CD8-positive, alpha-beta memory T cell (primary cell): ENCODE measurements at regions not wholly inside any gene's neighbourhood (a gene's known extent, or its start where the extent isn't known, plus 50 kb on each side); places are given as distances from the start of the nearest gene placed in this dataset.
"Not testable (repeated sequence)": the region's sequence is repeated elsewhere in the genome, so short reads cannot be mapped to it uniquely, and the experiment has no call there.

Experiments
- CTCF ChIA-PET: fragments of 350-600 bp; sonication (Branson Sonifier 250); formaldehyde crosslinking; loops from one replicate; lab custom pipeline; 2021; ENCODE audit warnings: antibody characterized with exemption; lab: Charles Lee
- POLR2A ChIA-PET: fragments of 350-600 bp; sonication (Branson Sonifier 250); formaldehyde crosslinking; loops from one replicate; lab custom pipeline; 2021; ENCODE audit warnings: antibody characterized with exemption; lab: Charles Lee
- DNase-seq, 5 donors: peaks; one replicate each; pipeline versions ENCODE4 v3.0.0 to v3.0.0-alpha.2; 2020 to 2022; ENCODE audit warnings: mixed read lengths in 1 of 5
- H3K27ac ChIP-seq: one replicate; pipeline ENCODE4 v1.7.0; 2013; ENCODE audit warnings: low read depth, mild to moderate bottlenecking, low read length, moderate library complexity
- H3K27me3 ChIP-seq: 2 replicates; pipeline ENCODE4 v1.7.0; 2013; ENCODE audit warnings: low read length, mild to moderate bottlenecking; ENCODE audit not compliant: insufficient read depth, poor library complexity, severe bottlenecking
- H3K36me3 ChIP-seq: 2 replicates; pipeline ENCODE4 v1.7.0; 2013; ENCODE audit warnings: mild to moderate bottlenecking, low read length, moderate library complexity; ENCODE audit not compliant: insufficient read depth
- H3K4me1 ChIP-seq: 2 replicates; pipeline ENCODE4 v1.7.0; 2013; ENCODE audit warnings: mild to moderate bottlenecking, low read length, moderate library complexity; ENCODE audit not compliant: insufficient read depth
- H3K4me3 ChIP-seq: 2 replicates; pipeline ENCODE4 v1.7.0; 2013; ENCODE audit warnings: mild to moderate bottlenecking, low read length
- H3K9me3 ChIP-seq: 2 replicates; pipeline ENCODE4 v1.7.0; 2013; ENCODE audit warnings: mild to moderate bottlenecking, low read length
- H3K27ac Mint-ChIP-seq, 8 donors: one replicate each; pipeline ENCODE4 v1.8.0; 2020 to 2021; ENCODE audit warnings: mixed read lengths in 8 of 8, mild to moderate bottlenecking in 6 of 8, inconsistent platforms in 3 of 8, moderate library complexity in 3 of 8
- H3K27me3 Mint-ChIP-seq, 2 donors: one replicate each; pipeline ENCODE4 v1.8.0; 2020 to 2021; ENCODE audit warnings: mixed read lengths in 2 of 2, mild to moderate bottlenecking in 1 of 2, moderate library complexity in 1 of 2
- H3K36me3 Mint-ChIP-seq, 3 donors: one replicate each; pipeline ENCODE4 v1.8.0; 2020 to 2021; ENCODE audit warnings: mixed read lengths in 3 of 3, inconsistent platforms in 1 of 3, mild to moderate bottlenecking in 1 of 3
- H3K4me1 Mint-ChIP-seq, 3 donors: one replicate each; pipeline ENCODE4 v1.8.0; 2020 to 2021; ENCODE audit warnings: mixed read lengths in 3 of 3, inconsistent platforms in 1 of 3, mild to moderate bottlenecking in 1 of 3
- H3K4me3 Mint-ChIP-seq, 7 donors: one replicate each; pipeline ENCODE4 v1.8.0; 2020 to 2021; ENCODE audit warnings: mixed read lengths in 7 of 7, mild to moderate bottlenecking in 6 of 7, moderate library complexity in 4 of 7, inconsistent platforms in 2 of 7
- H3K9me3 Mint-ChIP-seq, 5 donors: one replicate each; pipeline ENCODE4 v1.8.0; 2020 to 2022; ENCODE audit warnings: mixed read lengths in 5 of 5, mild to moderate bottlenecking in 3 of 5, moderate library complexity in 2 of 5, inconsistent platforms in 1 of 5

GRCh38 chr7:150111373-150112139, 211.6 kb upstream of the LRRC61 start:
- H3K4me1 Mint-ChIP-seq, H3K4me1 ChIP-seq, H3K9me3 ChIP-seq, H3K27ac Mint-ChIP-seq, CTCF ChIA-PET, H3K36me3 ChIP-seq, H3K27ac ChIP-seq, H3K4me3 ChIP-seq, POLR2A ChIA-PET, DNase-seq, H3K27me3 ChIP-seq, H3K9me3 Mint-ChIP-seq, H3K4me3 Mint-ChIP-seq, H3K36me3 Mint-ChIP-seq: not testable (repeated sequence)
- peaks cover 7 to 19% of the 10 kb centered on the region in 2 donors for H3K27me3 Mint-ChIP-seq

GRCh38 chr7:150113301-150113700, 209.9 kb upstream of the LRRC61 start:
- peaks cover 7 to 19% of the 10 kb centered on the region in 2 donors for H3K27me3 Mint-ChIP-seq
- H3K27ac ChIP-seq, H3K9me3 Mint-ChIP-seq, H3K27ac Mint-ChIP-seq, H3K4me3 ChIP-seq, H3K9me3 ChIP-seq, DNase-seq, POLR2A ChIA-PET, H3K36me3 Mint-ChIP-seq, H3K4me1 Mint-ChIP-seq, CTCF ChIA-PET, H3K36me3 ChIP-seq, H3K27me3 ChIP-seq, H3K4me1 ChIP-seq, H3K4me3 Mint-ChIP-seq: not testable (repeated sequence)

DNA sequence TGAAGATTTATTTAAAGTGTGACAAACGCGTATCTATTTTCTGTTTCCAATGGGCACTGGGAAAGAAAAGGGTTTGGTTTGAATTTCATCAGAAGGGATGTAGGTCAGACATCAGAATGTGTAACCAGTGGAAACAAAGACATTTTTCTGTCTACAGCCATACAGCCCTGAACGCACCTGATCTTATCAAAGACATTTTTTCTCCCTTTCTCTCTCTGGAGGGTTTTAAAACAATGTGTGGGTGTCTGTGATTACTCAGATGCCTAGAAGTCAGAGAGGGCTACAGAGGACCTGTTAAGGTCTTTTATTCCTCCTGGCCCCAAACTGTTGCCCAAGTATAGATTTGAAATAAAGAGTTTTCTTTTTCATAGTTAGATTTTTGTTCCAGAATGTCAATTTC, 208.6 kb upstream of the LRRC61 start:
- H3K4me1 ChIP-seq, H3K4me1 Mint-ChIP-seq, H3K27ac Mint-ChIP-seq, H3K4me3 ChIP-seq, H3K36me3 ChIP-seq, H3K36me3 Mint-ChIP-seq, POLR2A ChIA-PET, H3K27ac ChIP-seq, DNase-seq, CTCF ChIA-PET, H3K9me3 Mint-ChIP-seq, H3K4me3 Mint-ChIP-seq, H3K9me3 ChIP-seq, H3K27me3 ChIP-seq: not testable (repeated sequence)
- H3K27me3 Mint-ChIP-seq: peaks cover 11 to 27% of the 10 kb centered on the region in 2 donors

DNA sequence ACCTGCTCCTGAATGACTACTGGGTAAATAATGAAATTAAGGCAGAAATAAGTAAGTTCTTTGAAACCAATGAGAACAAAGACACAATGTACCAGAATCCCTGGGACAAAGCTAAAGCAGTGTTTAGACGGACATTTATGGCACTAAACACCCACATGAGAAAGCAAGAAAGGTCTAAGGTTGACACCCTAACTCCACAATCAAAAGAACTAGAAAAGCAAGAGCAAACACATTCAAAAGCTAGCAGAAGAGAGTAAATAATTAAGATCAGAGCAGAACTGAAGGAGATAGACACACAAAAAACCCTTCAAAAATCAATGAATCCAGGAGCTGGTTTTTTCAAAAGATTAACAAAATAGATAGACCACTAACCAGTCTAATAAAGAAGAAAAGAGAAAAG, 203.2 kb upstream of the LRRC61 start:
- peaks cover 3 to 14% (median 10%) of the 10 kb centered on the region in 5 donors for H3K9me3 Mint-ChIP-seq
- H3K36me3 Mint-ChIP-seq: peaks cover 5 to 13% (median 5%) of the 10 kb centered on the region in 3 donors
- H3K36me3 ChIP-seq, CTCF ChIA-PET, H3K27ac Mint-ChIP-seq, H3K27ac ChIP-seq, DNase-seq, POLR2A ChIA-PET, H3K4me3 ChIP-seq, H3K27me3 ChIP-seq, H3K4me1 Mint-ChIP-seq, H3K9me3 ChIP-seq, H3K4me3 Mint-ChIP-seq, H3K4me1 ChIP-seq: not testable (repeated sequence)
- peaks cover 3 to 23% of the 10 kb centered on the region in 2 donors for H3K27me3 Mint-ChIP-seq

DNA sequence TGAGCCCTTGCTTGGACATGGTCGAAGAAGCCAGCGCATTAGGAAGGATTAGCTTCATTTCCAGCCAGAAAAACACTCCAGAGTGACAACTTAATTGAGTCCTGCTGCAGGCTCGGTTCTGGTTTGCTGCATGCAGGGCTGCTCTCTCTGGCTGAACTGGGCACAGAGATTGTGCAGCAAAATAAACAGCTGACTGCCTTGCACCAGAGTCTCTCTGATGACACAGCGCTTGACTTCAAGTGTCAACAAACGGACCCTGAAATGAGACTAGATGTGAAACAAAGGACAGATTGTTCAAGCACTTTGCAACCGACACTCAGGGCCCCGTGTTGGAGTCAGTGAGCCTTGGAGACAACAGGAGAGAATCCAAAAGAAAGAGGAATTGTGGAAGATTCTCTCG, 197.3 kb upstream of the LRRC61 start:
- H3K36me3 Mint-ChIP-seq, DNase-seq, H3K36me3 ChIP-seq, H3K4me1 Mint-ChIP-seq, H3K27me3 ChIP-seq, H3K9me3 Mint-ChIP-seq, H3K27me3 Mint-ChIP-seq, H3K4me3 Mint-ChIP-seq, H3K27ac ChIP-seq, H3K9me3 ChIP-seq, H3K4me1 ChIP-seq, H3K4me3 ChIP-seq, POLR2A ChIA-PET, CTCF ChIA-PET, H3K27ac Mint-ChIP-seq: not testable (repeated sequence)

- CTCF ChIA-PET, H3K9me3 ChIP-seq, H3K4me1 ChIP-seq, H3K4me3 Mint-ChIP-seq, H3K36me3 ChIP-seq, DNase-seq, H3K27me3 Mint-ChIP-seq, H3K4me3 ChIP-seq, H3K27ac ChIP-seq, H3K27me3 ChIP-seq, POLR2A ChIA-PET, H3K36me3 Mint-ChIP-seq, H3K27ac Mint-ChIP-seq, H3K9me3 Mint-ChIP-seq, H3K4me1 Mint-ChIP-seq: not testable (repeated sequence)
Measured at GRCh38 chr7:150134451-150134850, 188.7 kb upstream of the LRRC61 start.

GRCh38 chr7:150135620-150136190, 187.4 kb upstream of the LRRC61 start:
- H3K36me3 Mint-ChIP-seq, H3K4me3 ChIP-seq, H3K27ac ChIP-seq, H3K9me3 ChIP-seq, POLR2A ChIA-PET, H3K9me3 Mint-ChIP-seq, H3K36me3 ChIP-seq, H3K4me1 ChIP-seq, H3K4me3 Mint-ChIP-seq, H3K27me3 Mint-ChIP-seq, H3K4me1 Mint-ChIP-seq, H3K27me3 ChIP-seq, CTCF ChIA-PET, DNase-seq, H3K27ac Mint-ChIP-seq: not testable (repeated sequence)

GRCh38 chr7:150139840-150140239, 183.3 kb upstream of the LRRC61 start:
- H3K4me3 ChIP-seq, H3K27ac Mint-ChIP-seq, H3K27me3 ChIP-seq, H3K9me3 ChIP-seq, H3K27me3 Mint-ChIP-seq, H3K36me3 Mint-ChIP-seq, H3K9me3 Mint-ChIP-seq, CTCF ChIA-PET, H3K4me1 ChIP-seq, H3K36me3 ChIP-seq, H3K4me3 Mint-ChIP-seq, DNase-seq, H3K27ac ChIP-seq, H3K4me1 Mint-ChIP-seq, POLR2A ChIA-PET: not testable (repeated sequence)
